ENCODE measurements at regions not wholly inside any gene's neighbourhood (a gene's known extent, or its start where the extent isn't known, plus 50 kb on each side); places are given as distances from the start of the nearest gene placed in this dataset.

DNA sequence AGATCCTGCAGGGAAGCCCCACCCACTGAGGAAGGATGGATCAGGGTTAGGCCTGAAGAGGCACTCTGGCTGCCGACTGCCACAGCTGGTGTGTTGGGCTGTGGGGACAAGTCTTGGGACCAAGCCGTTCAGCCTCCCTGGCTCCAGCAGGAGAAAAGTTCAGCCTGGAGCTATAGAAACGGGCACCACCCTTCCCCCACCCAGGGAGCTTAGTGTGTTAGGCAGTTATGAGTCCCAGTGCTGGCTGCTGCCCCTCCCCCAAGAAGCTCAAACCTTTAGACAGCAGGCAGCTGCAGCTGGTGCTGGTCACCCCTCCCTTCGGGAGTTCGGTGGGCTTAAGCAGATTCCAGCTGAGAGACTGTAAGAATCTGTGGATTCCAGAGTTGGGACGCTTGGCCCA is 447.1 kb upstream of the HS6ST1 start:
- TF ChIP-seq, protein P1, sequence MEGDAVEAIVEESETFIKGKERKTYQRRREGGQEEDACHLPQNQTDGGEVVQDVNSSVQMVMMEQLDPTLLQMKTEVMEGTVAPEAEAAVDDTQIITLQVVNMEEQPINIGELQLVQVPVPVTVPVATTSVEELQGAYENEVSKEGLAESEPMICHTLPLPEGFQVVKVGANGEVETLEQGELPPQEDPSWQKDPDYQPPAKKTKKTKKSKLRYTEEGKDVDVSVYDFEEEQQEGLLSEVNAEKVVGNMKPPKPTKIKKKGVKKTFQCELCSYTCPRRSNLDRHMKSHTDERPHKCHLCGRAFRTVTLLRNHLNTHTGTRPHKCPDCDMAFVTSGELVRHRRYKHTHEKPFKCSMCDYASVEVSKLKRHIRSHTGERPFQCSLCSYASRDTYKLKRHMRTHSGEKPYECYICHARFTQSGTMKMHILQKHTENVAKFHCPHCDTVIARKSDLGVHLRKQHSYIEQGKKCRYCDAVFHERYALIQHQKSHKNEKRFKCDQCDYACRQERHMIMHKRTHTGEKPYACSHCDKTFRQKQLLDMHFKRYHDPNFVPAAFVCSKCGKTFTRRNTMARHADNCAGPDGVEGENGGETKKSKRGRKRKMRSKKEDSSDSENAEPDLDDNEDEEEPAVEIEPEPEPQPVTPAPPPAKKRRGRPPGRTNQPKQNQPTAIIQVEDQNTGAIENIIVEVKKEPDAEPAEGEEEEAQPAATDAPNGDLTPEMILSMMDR (IDR thresholded peaks at IDR 0.05), result no peak
- TF ChIP-seq POLR2A (IDR thresholded peaks at IDR 0.05) (no peak), EP300 (IDR thresholded peaks at IDR 0.05) (no peak)

Data from gastroesophageal sphincter (tissue), 3 donors.